ENCODE measurements at regions not wholly inside any gene's neighbourhood (a gene's known extent, or its start where the extent isn't known, plus 50 kb on each side); places are given as distances from the start of the nearest gene placed in this dataset.

DNA sequence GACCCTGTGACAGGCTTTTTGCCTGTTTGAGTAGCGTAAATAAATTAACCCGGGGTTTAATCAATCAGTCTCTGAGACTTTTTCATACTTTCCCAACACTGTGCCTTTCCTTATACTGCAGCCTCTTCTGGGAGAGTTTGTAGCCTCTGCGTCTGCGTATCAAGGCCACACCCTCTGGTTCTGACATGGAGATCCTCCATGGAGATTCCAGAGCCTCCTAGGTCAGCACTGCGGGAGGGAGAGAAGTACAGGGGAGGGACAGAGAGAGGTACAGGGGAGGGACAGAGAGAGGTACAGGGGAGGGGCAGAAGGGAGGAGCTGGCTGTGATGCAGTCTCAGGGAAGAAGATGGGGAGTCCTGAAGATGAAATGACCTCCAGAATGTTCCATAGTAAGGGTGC, 166.0 kb downstream of the ARL4C start:
- Histone ChIP-seq H3K4me3 (ENCODE audit: low read depth, low read length) (no peak overlapping the region), H3K27ac (ENCODE audit: low read depth, low read length) (no peak overlapping the region), H3K4me1 (ENCODE audit: control insufficient read depth, insufficient read depth, low read length, unreplicated experiment) (no peaks in the 10 kb centered on the region), H2AFZ (ENCODE audit: low read length, unreplicated experiment) (no peak overlapping the region), H3K79me2 (ENCODE audit: control insufficient read depth, insufficient read depth, low read length, unreplicated experiment) (no peaks in the 10 kb centered on the region), H3K27me3 (ENCODE audit: insufficient read depth, low read length) (peaks cover 42% of the 10 kb centered on the region), H3K36me3 (ENCODE audit: insufficient read depth, low read length) (no peaks in the 10 kb centered on the region)

DNA sequence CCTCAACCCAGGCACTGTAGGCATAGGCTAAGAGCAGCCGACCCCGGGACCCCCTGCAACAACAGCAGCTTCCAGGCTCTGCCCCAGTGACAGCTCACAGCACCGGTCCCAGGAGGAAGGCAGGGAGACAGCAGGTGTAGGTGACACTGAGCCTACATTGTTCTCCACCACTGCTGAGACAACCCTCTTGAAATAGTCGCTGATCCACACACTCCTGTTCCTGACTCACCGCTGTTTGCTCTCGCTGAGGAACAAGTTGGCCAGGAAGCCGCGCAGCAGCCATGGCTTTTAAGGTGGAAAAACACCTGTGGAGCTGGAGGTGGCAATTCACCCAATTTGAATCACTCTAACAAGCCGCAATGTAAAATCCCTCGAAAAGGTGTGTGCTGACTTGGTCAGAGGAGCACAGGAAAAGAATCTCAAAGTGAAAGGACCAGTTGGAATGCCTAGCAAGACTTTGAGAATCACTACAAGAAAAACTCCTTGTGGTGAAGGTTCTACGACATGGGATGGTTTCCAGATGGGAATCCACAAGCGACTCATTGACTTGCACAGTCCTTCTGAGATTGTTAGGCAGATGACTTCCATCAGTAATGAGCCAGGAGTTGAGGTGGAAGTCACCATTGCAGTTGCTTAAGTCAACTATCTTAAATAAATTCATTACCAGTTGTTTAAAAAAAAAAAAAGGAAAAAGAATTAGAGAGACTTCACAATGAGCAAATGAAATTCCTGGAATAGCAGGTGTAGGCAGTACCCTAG, 167.5 kb downstream of the ARL4C start:
- Histone ChIP-seq H3K4me3 (ENCODE audit: low read depth, low read length) (no peak overlapping the region), H2AFZ (ENCODE audit: low read length, unreplicated experiment) (no peak overlapping the region), H3K79me2 (ENCODE audit: control insufficient read depth, insufficient read depth, low read length, unreplicated experiment) (no peaks in the 10 kb centered on the region), H3K36me3 (ENCODE audit: insufficient read depth, low read length) (no peaks in the 10 kb centered on the region), H3K27ac (ENCODE audit: low read depth, low read length) (no peak overlapping the region), H3K27me3 (ENCODE audit: insufficient read depth, low read length) (peaks cover 36% of the 10 kb centered on the region), H3K4me1 (ENCODE audit: control insufficient read depth, insufficient read depth, low read length, unreplicated experiment) (no peaks in the 10 kb centered on the region)

DNA sequence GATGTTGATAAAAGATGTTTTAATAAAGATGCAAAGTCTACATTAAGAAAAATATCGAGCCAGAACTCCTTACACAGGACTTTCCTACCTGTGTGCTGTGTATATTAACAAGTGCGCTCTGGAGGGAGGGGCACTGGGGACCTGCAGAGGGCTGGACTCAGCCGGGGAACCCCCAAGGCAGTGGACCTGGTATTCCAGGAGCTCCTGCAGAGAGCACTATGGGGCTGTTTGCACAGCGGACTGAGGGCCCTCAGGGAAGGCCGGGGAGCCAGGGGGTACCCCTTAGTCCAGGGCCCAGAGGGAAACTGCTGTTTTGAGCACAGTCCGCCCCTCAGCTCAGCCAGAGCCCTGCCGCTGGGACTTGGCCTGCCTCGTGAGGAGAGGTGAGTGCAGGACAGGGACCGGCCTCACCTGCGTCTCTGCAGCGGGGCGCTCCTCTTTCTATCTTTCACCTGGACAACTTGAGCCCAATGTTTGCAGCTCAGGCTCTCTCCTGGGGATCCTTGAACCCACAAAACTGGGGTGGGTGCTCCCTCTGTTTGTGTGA, 168.4 kb downstream of the ARL4C start:
- no peak overlapping the region for H3K27ac ChIP-seq (ENCODE audit: low read depth, low read length)
- H2AFZ ChIP-seq (ENCODE audit: low read length, unreplicated experiment): no peak overlapping the region

DNA sequence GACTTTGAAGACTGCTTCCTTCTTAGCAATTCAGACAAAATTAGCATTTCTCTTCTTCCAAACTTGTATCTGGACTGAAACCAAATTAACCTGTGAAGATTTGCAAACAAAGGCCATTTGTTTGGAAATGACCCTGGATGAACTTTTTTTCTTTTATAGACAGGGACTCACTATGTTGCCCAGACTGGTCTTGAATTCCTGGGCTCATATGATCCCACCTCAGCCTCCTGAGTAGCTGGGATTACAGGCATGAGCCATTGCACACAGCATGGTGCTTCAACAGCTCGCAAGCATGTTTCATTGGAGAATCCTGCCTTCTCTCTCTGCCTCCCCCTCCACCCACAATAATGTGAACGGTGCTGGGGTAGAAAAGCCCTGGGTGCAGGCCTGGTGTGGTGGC, 170.2 kb downstream of the ARL4C start:
- peaks cover 26% of the 10 kb centered on the region for H3K27me3 ChIP-seq (ENCODE audit: insufficient read depth, low read length)
- no peaks in the 10 kb centered on the region for H3K79me2 ChIP-seq (ENCODE audit: control insufficient read depth, insufficient read depth, low read length, unreplicated experiment)
- H3K36me3 ChIP-seq (ENCODE audit: insufficient read depth, low read length): no peaks in the 10 kb centered on the region
- H3K4me1 ChIP-seq (ENCODE audit: control insufficient read depth, insufficient read depth, low read length, unreplicated experiment): no peaks in the 10 kb centered on the region
- no peak overlapping the region for H3K27ac ChIP-seq (ENCODE audit: low read depth, low read length)
- no peak overlapping the region for H2AFZ ChIP-seq (ENCODE audit: low read length, unreplicated experiment)
- no peak overlapping the region for H3K4me3 ChIP-seq (ENCODE audit: low read depth, low read length)

More for the DNA sequence above, 168.4 kb downstream of the ARL4C start:
- peaks cover 39% of the 10 kb centered on the region for H3K27me3 ChIP-seq (ENCODE audit: insufficient read depth, low read length)
- H3K4me1 ChIP-seq (ENCODE audit: control insufficient read depth, insufficient read depth, low read length, unreplicated experiment): no peaks in the 10 kb centered on the region
- no peaks in the 10 kb centered on the region for H3K36me3 ChIP-seq (ENCODE audit: insufficient read depth, low read length)
- no peak overlapping the region for H3K4me3 ChIP-seq (ENCODE audit: low read depth, low read length)
- H3K79me2 ChIP-seq (ENCODE audit: control insufficient read depth, insufficient read depth, low read length, unreplicated experiment): no peaks in the 10 kb centered on the region

DNA sequence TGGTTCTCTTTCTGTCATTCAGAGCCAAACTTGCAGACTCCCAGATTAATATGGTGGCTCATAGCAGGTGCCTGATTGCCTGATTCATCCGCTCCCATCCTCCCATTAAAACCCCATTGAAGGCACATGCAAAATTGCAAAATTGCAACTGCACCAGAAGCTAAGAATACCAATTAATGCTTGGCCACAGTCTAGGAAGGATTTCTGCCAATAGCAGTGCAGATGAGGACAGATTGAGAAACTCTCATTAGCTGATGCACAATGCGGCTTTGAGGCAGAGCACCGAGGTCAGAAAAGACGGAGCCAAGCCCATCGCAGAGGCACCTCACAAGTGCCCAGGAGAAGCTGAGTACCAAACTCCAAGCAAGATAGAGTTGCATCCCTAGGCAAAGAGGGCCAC, 172.8 kb downstream of the ARL4C start:
- Histone ChIP-seq H3K79me2 (ENCODE audit: control insufficient read depth, insufficient read depth, low read length, unreplicated experiment) (no peaks in the 10 kb centered on the region), H2AFZ (ENCODE audit: low read length, unreplicated experiment) (no peak overlapping the region), H3K27ac (ENCODE audit: low read depth, low read length) (no peak overlapping the region), H3K27me3 (ENCODE audit: insufficient read depth, low read length) (peaks cover 20% of the 10 kb centered on the region), H3K4me3 (ENCODE audit: low read depth, low read length) (no peak overlapping the region), H3K4me1 (ENCODE audit: control insufficient read depth, insufficient read depth, low read length, unreplicated experiment) (no peaks in the 10 kb centered on the region), H3K36me3 (ENCODE audit: insufficient read depth, low read length) (no peaks in the 10 kb centered on the region)

DNA sequence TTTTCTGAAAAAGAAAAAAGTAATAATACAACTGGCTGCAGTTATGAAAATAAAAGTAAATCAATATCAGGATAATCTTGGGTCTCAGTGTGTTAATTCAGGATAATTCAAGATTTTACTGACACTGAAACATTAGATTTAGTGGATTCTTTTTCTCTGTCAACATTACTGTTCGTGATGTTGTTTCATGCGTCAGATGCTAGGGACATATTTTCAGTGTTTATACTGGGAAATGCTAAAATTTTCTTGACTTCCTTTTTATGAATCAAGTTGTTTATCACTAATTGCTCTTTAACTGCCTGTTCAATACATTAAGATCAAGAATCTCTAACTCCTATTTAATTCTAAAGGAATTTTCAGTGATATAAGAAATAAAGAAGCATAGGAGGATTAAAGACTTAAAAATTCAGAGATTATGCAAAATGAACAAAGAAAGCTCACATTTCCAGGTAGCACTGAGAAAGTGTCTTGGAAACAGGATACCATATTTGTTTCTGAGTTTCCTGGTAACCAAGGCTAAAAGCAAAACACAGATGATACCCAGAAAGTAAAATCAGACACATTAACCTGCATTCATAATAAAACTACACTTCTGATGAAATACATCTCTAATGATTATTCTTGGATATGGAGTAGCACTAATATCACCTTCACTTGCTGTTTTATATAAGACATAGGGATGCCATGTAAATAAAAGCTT, 174.0 kb downstream of the ARL4C start:
- H3K27me3 ChIP-seq (ENCODE audit: insufficient read depth, low read length): peaks cover 19% of the 10 kb centered on the region
- no peak overlapping the region for H3K4me3 ChIP-seq (ENCODE audit: low read depth, low read length)
- H2AFZ ChIP-seq (ENCODE audit: low read length, unreplicated experiment): no peak overlapping the region
- H3K27ac ChIP-seq (ENCODE audit: low read depth, low read length): no peak overlapping the region
- H3K79me2 ChIP-seq (ENCODE audit: control insufficient read depth, insufficient read depth, low read length, unreplicated experiment): no peaks in the 10 kb centered on the region
- H3K4me1 ChIP-seq (ENCODE audit: control insufficient read depth, insufficient read depth, low read length, unreplicated experiment): no peaks in the 10 kb centered on the region
- H3K36me3 ChIP-seq (ENCODE audit: insufficient read depth, low read length): no peaks in the 10 kb centered on the region

DNA sequence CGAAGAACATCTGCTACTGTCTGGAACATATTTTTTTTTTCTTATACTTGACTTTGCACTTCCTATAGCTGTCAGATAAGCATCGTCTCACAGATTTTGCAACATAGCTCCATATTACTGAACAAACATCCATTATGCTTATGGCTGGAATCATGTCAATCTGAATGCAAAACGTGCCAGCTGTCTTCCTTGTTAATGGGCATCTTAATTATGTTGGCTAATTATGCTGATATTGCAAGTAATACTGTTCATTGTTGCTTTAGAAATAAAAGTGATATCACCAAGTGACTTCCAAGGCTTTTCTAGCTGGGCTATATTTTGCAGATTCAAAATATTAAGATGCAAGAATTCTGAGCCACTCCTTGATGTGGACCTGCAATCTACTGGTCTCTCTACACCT, 176.8 kb downstream of the ARL4C start:
- Histone ChIP-seq H2AFZ (ENCODE audit: low read length, unreplicated experiment) (no peak overlapping the region), H3K4me3 (ENCODE audit: low read depth, low read length) (no peak overlapping the region), H3K27me3 (ENCODE audit: insufficient read depth, low read length) (peaks cover 17% of the 10 kb centered on the region), H3K27ac (ENCODE audit: low read depth, low read length) (no peak overlapping the region), H3K4me1 (ENCODE audit: control insufficient read depth, insufficient read depth, low read length, unreplicated experiment) (no peaks in the 10 kb centered on the region), H3K36me3 (ENCODE audit: insufficient read depth, low read length) (no peaks in the 10 kb centered on the region), H3K79me2 (ENCODE audit: control insufficient read depth, insufficient read depth, low read length, unreplicated experiment) (no peaks in the 10 kb centered on the region)

DNA sequence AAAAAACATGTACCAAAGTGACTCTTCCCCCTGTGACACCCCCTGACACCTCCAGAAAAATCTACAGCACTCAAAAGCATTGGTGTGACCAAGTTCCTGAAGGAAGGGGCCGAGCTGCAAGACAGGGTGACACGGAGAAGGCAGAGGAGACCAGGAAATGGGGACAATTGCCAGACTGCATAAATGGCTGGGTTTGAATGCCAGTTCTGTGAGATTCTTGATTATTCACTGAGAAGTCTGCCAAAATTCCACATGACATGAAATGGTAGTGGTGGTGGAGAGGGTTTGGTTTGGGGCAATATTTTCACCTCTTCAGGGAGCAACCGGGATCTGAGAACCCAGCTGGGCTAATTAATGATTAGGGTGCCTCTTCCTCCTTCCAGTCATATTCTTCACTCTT, 178.5 kb downstream of the ARL4C start:
- H3K4me1 ChIP-seq (ENCODE audit: control insufficient read depth, insufficient read depth, low read length, unreplicated experiment): no peaks in the 10 kb centered on the region
- no peak overlapping the region for H2AFZ ChIP-seq (ENCODE audit: low read length, unreplicated experiment)

DNA sequence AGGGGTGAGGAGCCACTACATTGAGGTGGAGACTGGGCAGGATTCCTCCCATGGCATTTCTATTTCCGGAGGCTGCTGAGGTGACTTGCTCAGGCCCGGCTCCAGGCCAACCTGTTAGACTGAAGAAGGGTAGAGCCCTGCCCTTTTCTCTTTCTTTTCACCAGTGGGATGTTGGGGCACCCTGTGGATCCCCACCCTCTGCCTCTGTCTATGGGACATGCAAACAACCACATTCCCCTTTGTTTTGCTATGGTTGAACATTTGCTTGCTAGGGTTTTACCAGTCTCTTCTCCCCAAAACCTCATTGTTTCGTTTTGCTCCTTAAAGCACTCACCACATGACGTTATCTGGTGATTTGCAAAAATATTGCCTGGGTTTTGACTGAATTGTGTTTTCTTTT, 183.3 kb downstream of the ARL4C start:
- Histone ChIP-seq H3K4me3 (ENCODE audit: low read depth, low read length) (no peak overlapping the region), H3K27ac (ENCODE audit: low read depth, low read length) (no peak overlapping the region), H3K27me3 (ENCODE audit: insufficient read depth, low read length) (0 out of 2 replicates have a peak, but pooled peaks cover 3% of the 10 kb centered on the region), H3K36me3 (ENCODE audit: insufficient read depth, low read length) (no peaks in the 10 kb centered on the region), H3K4me1 (ENCODE audit: control insufficient read depth, insufficient read depth, low read length, unreplicated experiment) (no peaks in the 10 kb centered on the region), H3K79me2 (ENCODE audit: control insufficient read depth, insufficient read depth, low read length, unreplicated experiment) (no peaks in the 10 kb centered on the region), H2AFZ (ENCODE audit: low read length, unreplicated experiment) (no peak overlapping the region)

More for the DNA sequence above, 178.5 kb downstream of the ARL4C start:
- H3K27ac ChIP-seq (ENCODE audit: low read depth, low read length): no peak overlapping the region
- no peak overlapping the region for H3K4me3 ChIP-seq (ENCODE audit: low read depth, low read length)
- no peaks in the 10 kb centered on the region for H3K36me3 ChIP-seq (ENCODE audit: insufficient read depth, low read length)
- peaks cover 7% of the 10 kb centered on the region for H3K27me3 ChIP-seq (ENCODE audit: insufficient read depth, low read length)
- H3K79me2 ChIP-seq (ENCODE audit: control insufficient read depth, insufficient read depth, low read length, unreplicated experiment): no peaks in the 10 kb centered on the region

DNA sequence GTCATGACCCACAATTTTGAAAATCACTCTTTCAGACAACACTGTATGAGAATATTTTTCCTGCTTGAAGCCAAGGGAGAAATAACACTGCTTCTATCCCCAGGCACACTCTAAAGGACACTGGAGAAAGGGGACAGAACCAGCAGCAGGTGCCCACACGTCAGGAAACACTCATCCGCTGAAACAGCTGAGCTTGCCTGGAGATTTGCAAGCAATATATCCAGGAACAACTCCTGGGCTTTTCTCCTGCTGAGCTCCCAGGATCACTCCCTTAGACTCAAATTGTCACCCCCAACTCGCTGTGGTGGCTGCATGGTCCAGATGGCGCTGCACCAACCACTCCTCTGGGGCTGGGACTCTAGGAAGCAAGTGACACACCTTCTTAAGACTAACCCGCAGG, 186.7 kb downstream of the ARL4C start:
- H2AFZ ChIP-seq (ENCODE audit: low read length, unreplicated experiment): no peak overlapping the region
- no peaks in the 10 kb centered on the region for H3K79me2 ChIP-seq (ENCODE audit: control insufficient read depth, insufficient read depth, low read length, unreplicated experiment)
- peaks cover 9% of the 10 kb centered on the region for H3K4me1 ChIP-seq (ENCODE audit: control insufficient read depth, insufficient read depth, low read length, unreplicated experiment)
- no peaks in the 10 kb centered on the region for H3K36me3 ChIP-seq (ENCODE audit: insufficient read depth, low read length)
- peaks cover 7% of the 10 kb centered on the region; the same call in 1 of the 2 replicates for H3K27me3 ChIP-seq (ENCODE audit: insufficient read depth, low read length)
- no peak overlapping the region for H3K4me3 ChIP-seq (ENCODE audit: low read depth, low read length)
- no peak overlapping the region for H3K27ac ChIP-seq (ENCODE audit: low read depth, low read length)

DNA sequence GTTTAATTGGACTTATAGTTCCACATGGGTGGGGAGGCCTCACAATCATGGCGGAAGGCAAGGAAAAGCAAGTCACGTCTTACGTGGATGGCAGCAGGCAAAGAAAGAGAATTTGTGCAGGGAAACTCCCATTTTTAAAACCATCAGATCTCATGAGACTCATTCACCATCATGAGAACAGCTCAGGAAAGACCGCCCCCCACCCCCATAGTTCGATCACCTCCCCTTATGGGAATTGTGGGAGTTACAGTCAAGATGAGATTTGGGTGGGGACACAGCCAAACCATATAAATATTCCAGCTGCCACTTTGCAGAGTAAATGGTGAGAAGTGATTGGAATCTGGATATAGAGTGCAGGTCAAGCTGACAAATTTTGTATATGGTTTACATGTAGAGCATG, 187.4 kb downstream of the ARL4C start:
- Histone ChIP-seq H3K27ac (ENCODE audit: low read depth, low read length) (no peak overlapping the region; the same call in 1 of the 2 replicates), H2AFZ (ENCODE audit: low read length, unreplicated experiment) (no peak overlapping the region), H3K79me2 (ENCODE audit: control insufficient read depth, insufficient read depth, low read length, unreplicated experiment) (no peaks in the 10 kb centered on the region), H3K27me3 (ENCODE audit: insufficient read depth, low read length) (peaks cover 7% of the 10 kb centered on the region; the same call in 1 of the 2 replicates), H3K4me1 (ENCODE audit: control insufficient read depth, insufficient read depth, low read length, unreplicated experiment) (peaks cover 15% of the 10 kb centered on the region), H3K4me3 (ENCODE audit: low read depth, low read length) (no peak overlapping the region), H3K36me3 (ENCODE audit: insufficient read depth, low read length) (no peaks in the 10 kb centered on the region)

All from ACC112 (cell line).